MM.1S (cell line): ENCODE measurements at regions not wholly inside any gene's neighbourhood (a gene's known extent, or its start where the extent isn't known, plus 50 kb on each side); places are given as distances from the start of the nearest gene placed in this dataset.

Experiments
- EZH2 ChIP-seq: fragments of 300-600 bp; sonication (generic); optimal IDR thresholded peaks from 2 replicates; pipeline ENCODE3; 2017; ENCODE audit warnings: low read depth, mild to moderate bottlenecking, antibody characterized with exemption, low read length, mixed read lengths
- TF ChIP-seq, protein P1 (sequence below): fragments of 300-600 bp; sonication (generic); IDR thresholded peaks from 2 replicates; pipeline ENCODE4 v1.5.1; 2016; ENCODE audit warnings: antibody characterized with exemption, low read length, mixed read lengths

DNA sequence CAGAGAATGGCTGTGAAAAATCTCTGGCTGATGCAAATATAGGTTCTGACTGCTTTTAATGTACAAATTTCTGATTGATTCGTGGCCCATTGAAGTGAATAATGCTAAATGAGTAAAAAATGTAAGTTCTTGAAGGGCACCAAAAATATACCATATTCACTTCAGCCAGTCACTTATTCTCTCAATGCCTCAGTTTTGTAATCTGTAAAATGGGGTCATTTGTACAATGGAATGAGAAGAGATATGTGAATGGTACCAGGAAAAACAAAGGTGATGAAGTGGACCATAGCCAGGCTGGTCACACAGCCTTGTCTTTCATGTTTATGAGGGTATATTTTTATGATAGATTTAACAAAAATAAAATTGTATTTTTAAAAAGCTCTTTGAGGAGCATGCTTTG lies 441.2 kb upstream of the NR3C2 start:
- TF ChIP-seq EZH2: no peak
- TF ChIP-seq, protein P1, sequence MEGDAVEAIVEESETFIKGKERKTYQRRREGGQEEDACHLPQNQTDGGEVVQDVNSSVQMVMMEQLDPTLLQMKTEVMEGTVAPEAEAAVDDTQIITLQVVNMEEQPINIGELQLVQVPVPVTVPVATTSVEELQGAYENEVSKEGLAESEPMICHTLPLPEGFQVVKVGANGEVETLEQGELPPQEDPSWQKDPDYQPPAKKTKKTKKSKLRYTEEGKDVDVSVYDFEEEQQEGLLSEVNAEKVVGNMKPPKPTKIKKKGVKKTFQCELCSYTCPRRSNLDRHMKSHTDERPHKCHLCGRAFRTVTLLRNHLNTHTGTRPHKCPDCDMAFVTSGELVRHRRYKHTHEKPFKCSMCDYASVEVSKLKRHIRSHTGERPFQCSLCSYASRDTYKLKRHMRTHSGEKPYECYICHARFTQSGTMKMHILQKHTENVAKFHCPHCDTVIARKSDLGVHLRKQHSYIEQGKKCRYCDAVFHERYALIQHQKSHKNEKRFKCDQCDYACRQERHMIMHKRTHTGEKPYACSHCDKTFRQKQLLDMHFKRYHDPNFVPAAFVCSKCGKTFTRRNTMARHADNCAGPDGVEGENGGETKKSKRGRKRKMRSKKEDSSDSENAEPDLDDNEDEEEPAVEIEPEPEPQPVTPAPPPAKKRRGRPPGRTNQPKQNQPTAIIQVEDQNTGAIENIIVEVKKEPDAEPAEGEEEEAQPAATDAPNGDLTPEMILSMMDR: no peak
